HEK293 (cell line): ENCODE measurements at regions not wholly inside any gene's neighbourhood (a gene's known extent, or its start where the extent isn't known, plus 50 kb on each side); places are given as distances from the start of the nearest gene placed in this dataset.

Experiments used
- CTCF ChIA-PET: fragments of 350-600 bp; formaldehyde crosslinking; extraction: SDS; loops from one replicate; lab custom pipeline; 2021; ENCODE audit warnings: antibody characterized with exemption; lab: Yijun Ruan, JAX
- POLR2A ChIA-PET: fragments of 300-600 bp; formaldehyde crosslinking; extraction: SDS; loops from one replicate; lab custom pipeline; 2020; ENCODE audit warnings: antibody characterized with exemption, inconsistent platforms; lab: Yijun Ruan, JAX
- H3K27ac ChIP-seq: fragments of 200-500 bp; sonication (Bioruptor generic); 2 replicates; pipeline ENCODE4 v1.5.1; 2014; ENCODE audit warnings: low read depth, low read length, control low read depth, inconsistent platforms; ENCODE audit errors: extremely low read depth
- H3K36me3 ChIP-seq, 2 experiments: fragments of 200-500 bp in 1 of 2; sonication (Bioruptor generic) in 1 of 2; 1 replicate in 1 of 2; 2 replicates in 1 of 2; pipeline ENCODE4 v1.5.1; 2014 to 2017; ENCODE audit warnings: inconsistent platforms in 2 of 2, low read length in 2 of 2; ENCODE audit not compliant: control insufficient read depth in 2 of 2, insufficient read depth in 1 of 2
- H3K4me1 ChIP-seq: fragments of 200-500 bp; sonication (Bioruptor generic); 2 replicates; pipeline ENCODE4 v1.5.1; 2014; ENCODE audit warnings: mild to moderate bottlenecking, low read length, inconsistent platforms; ENCODE audit not compliant: control insufficient read depth, insufficient read depth
- H3K4me3 ChIP-seq: 2 replicates; pipeline ENCODE4 v1.5.1; 2011; ENCODE audit warnings: low read depth, mild to moderate bottlenecking, control low read depth, low read length, moderate library complexity
- H3K9me3 ChIP-seq: fragments of 200-500 bp; sonication (Bioruptor generic); 2 replicates; pipeline ENCODE4 v1.5.1; 2014; ENCODE audit warnings: low read depth, low read length, inconsistent platforms; ENCODE audit not compliant: control insufficient read depth, insufficient read depth
- GFI1B ChIP-seq: fragments of 450-650 bp; formaldehyde crosslinking; IDR thresholded peaks from 2 replicates; pipeline ENCODE4 v1.5.1; 2016; ENCODE audit warnings: missing biosample characterization, missing genetic modification characterization
- GLIS1 ChIP-seq: fragments of 450-650 bp; formaldehyde crosslinking; IDR thresholded peaks from 2 replicates; pipeline ENCODE4 v1.5.1; 2016; ENCODE audit warnings: missing biosample characterization, missing genetic modification characterization
- GLIS2 ChIP-seq: fragments of 450-650 bp; formaldehyde crosslinking; IDR thresholded peaks from 2 replicates; pipeline ENCODE4 v1.5.1; 2016; ENCODE audit warnings: missing biosample characterization, missing genetic modification characterization
- HOXA7 ChIP-seq: sonication (generic); formaldehyde crosslinking; IDR thresholded peaks from 2 replicates; pipeline ENCODE4 v1.8.1; 2022; ENCODE audit warnings: missing genetic modification reagents, borderline replicate concordance
- KLF9 ChIP-seq: fragments of 450-650 bp; formaldehyde crosslinking; IDR thresholded peaks from 2 replicates; pipeline ENCODE4 v1.5.1; 2016; ENCODE audit warnings: missing biosample characterization, missing genetic modification characterization, low read depth
- MEIS1 ChIP-seq: sonication (generic); formaldehyde crosslinking; IDR thresholded peaks from 2 replicates; pipeline ENCODE4 v1.8.1; 2022; ENCODE audit warnings: missing genetic modification reagents, mild to moderate bottlenecking, borderline replicate concordance
- OSR2 ChIP-seq: fragments of 450-650 bp; formaldehyde crosslinking; IDR thresholded peaks from 2 replicates; pipeline ENCODE4 v1.5.1; 2016; ENCODE audit warnings: missing biosample characterization, missing genetic modification characterization
- SP2 ChIP-seq: fragments of 450-650 bp; formaldehyde crosslinking; IDR thresholded peaks from 2 replicates; pipeline ENCODE4 v1.5.1; 2016; ENCODE audit warnings: missing biosample characterization, missing genetic modification characterization
- SP7 ChIP-seq: fragments of 450-650 bp; formaldehyde crosslinking; IDR thresholded peaks from 2 replicates; pipeline ENCODE4 v1.5.1; 2016; ENCODE audit warnings: missing biosample characterization, missing genetic modification characterization
- ZBTB1 ChIP-seq: fragments of 450-650 bp; formaldehyde crosslinking; IDR thresholded peaks from 2 replicates; pipeline ENCODE4 v1.5.1; 2016; ENCODE audit warnings: missing biosample characterization, missing genetic modification characterization
- ZNF121 ChIP-seq: fragments of 450-650 bp; formaldehyde crosslinking; IDR thresholded peaks from 2 replicates; pipeline ENCODE4 v1.5.1; 2016; ENCODE audit warnings: missing biosample characterization, missing genetic modification characterization
- ZNF16 ChIP-seq: fragments of 450-650 bp; formaldehyde crosslinking; IDR thresholded peaks from 2 replicates; pipeline ENCODE4 v1.5.1; 2016; ENCODE audit warnings: low read depth, missing biosample characterization, missing genetic modification characterization
- ZNF169 ChIP-seq: fragments of 450-650 bp; formaldehyde crosslinking; IDR thresholded peaks from 2 replicates; pipeline ENCODE4 v1.5.1; 2016; ENCODE audit warnings: missing biosample characterization, missing genetic modification characterization
- ZNF175 ChIP-seq: fragments of 450-650 bp; formaldehyde crosslinking; IDR thresholded peaks from 2 replicates; pipeline ENCODE4 v1.5.1; 2016; ENCODE audit warnings: missing biosample characterization, missing genetic modification characterization
- ZNF266 ChIP-seq: fragments of 450-650 bp; formaldehyde crosslinking; IDR thresholded peaks from 2 replicates; pipeline ENCODE4 v1.5.1; 2016; ENCODE audit warnings: missing biosample characterization, missing genetic modification characterization, low read depth
- ZNF548 ChIP-seq: fragments of 450-650 bp; formaldehyde crosslinking; IDR thresholded peaks from 2 replicates; pipeline ENCODE4 v1.5.1; 2016; ENCODE audit warnings: missing biosample characterization, missing genetic modification characterization
- ZSCAN23 ChIP-seq: fragments of 450-650 bp; formaldehyde crosslinking; IDR thresholded peaks from 2 replicates; pipeline ENCODE4 v1.5.1; 2016; ENCODE audit warnings: missing biosample characterization, missing genetic modification characterization
- TF ChIP-seq, protein P1 (sequence below): fragments of 450-650 bp; formaldehyde crosslinking; IDR thresholded peaks from 2 replicates; pipeline ENCODE4 v1.5.1; 2016; ENCODE audit warnings: missing biosample characterization, missing genetic modification characterization
- TF ChIP-seq, protein P2 (sequence below): fragments of 450-650 bp; formaldehyde crosslinking; IDR thresholded peaks from 2 replicates; pipeline ENCODE4 v1.5.1; 2016; ENCODE audit warnings: missing biosample characterization, missing genetic modification characterization
- TF ChIP-seq, protein P3 (sequence below): fragments of 450-650 bp; formaldehyde crosslinking; IDR thresholded peaks from 2 replicates; pipeline ENCODE4 v1.5.1; 2016; ENCODE audit warnings: missing biosample characterization, missing genetic modification characterization

DNA sequence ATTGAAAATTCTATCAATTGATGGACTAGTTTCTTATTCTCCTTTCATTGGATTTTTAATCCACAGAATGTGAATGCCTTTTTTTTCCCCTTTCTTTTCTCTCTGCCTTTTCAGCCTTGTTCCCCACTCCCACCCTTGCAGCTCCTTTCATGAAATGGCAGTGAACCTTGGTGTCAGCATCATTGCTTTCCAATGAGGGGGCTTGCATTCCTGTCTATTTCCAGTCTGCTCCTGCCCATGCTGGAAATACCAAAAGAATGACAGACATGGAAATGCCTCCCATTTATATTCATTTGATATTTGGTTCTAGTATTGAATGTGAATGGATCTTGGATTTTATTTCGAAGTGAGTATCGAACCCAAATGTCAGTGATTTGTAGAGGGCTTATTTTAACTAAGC, 162.7 kb upstream of the SGCD start (continued):
- TF ChIP-seq KLF9 (tag by site-specific recombination) (no peak), SP7 (no peak), ZNF548 (no peak), SP2 (tag by site-specific recombination) (no peak), MEIS1 (CRISPR knock-in tag) (no peak), HOXA7 (CRISPR knock-in tag) (no peak), ZNF175 (tag by site-specific recombination) (no peak), GLIS2 (tag by site-specific recombination) (no peak), GLIS1 (tag by site-specific recombination) (no peak), OSR2 (tag by site-specific recombination) (no peak), ZNF266 (tag by site-specific recombination) (no peak), ZNF121 (tag by site-specific recombination) (no peak), ZBTB1 (no peak)
- TF ChIP-seq, protein P1, sequence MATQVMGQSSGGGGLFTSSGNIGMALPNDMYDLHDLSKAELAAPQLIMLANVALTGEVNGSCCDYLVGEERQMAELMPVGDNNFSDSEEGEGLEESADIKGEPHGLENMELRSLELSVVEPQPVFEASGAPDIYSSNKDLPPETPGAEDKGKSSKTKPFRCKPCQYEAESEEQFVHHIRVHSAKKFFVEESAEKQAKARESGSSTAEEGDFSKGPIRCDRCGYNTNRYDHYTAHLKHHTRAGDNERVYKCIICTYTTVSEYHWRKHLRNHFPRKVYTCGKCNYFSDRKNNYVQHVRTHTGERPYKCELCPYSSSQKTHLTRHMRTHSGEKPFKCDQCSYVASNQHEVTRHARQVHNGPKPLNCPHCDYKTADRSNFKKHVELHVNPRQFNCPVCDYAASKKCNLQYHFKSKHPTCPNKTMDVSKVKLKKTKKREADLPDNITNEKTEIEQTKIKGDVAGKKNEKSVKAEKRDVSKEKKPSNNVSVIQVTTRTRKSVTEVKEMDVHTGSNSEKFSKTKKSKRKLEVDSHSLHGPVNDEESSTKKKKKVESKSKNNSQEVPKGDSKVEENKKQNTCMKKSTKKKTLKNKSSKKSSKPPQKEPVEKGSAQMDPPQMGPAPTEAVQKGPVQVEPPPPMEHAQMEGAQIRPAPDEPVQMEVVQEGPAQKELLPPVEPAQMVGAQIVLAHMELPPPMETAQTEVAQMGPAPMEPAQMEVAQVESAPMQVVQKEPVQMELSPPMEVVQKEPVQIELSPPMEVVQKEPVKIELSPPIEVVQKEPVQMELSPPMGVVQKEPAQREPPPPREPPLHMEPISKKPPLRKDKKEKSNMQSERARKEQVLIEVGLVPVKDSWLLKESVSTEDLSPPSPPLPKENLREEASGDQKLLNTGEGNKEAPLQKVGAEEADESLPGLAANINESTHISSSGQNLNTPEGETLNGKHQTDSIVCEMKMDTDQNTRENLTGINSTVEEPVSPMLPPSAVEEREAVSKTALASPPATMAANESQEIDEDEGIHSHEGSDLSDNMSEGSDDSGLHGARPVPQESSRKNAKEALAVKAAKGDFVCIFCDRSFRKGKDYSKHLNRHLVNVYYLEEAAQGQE (tag by site-specific recombination) = no peak
- TF ChIP-seq, protein P2, sequence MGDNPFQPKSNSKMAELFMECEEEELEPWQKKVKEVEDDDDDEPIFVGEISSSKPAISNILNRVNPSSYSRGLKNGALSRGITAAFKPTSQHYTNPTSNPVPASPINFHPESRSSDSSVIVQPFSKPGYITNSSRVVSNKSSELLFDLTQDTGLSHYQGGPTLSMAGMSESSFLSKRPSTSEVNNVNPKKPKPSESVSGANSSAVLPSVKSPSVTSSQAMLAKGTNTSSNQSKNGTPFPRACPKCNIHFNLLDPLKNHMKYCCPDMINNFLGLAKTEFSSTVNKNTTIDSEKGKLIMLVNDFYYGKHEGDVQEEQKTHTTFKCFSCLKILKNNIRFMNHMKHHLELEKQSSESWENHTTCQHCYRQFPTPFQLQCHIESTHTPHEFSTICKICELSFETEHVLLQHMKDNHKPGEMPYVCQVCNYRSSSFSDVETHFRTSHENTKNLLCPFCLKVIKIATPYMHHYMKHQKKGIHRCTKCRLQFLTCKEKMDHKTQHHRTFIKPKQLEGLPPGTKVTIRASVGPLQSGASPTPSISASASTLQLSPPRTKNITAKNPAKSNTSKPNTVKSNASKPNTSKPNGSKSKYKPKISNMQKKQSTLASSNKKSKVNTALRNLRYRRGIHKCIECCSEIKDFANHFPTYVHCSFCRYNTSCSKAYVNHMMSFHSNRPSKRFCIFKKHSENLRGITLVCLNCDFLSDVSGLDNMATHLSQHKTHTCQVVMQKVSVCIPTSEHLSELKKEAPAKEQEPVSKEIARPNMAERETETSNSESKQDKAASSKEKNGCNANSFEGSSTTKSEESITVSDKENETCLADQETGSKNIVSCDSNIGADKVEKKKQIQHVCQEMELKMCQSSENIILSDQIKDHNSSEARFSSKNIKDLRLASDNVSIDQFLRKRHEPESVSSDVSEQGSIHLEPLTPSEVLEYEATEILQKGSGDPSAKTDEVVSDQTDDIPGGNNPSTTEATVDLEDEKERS (tag by site-specific recombination) = no peak

DNA sequence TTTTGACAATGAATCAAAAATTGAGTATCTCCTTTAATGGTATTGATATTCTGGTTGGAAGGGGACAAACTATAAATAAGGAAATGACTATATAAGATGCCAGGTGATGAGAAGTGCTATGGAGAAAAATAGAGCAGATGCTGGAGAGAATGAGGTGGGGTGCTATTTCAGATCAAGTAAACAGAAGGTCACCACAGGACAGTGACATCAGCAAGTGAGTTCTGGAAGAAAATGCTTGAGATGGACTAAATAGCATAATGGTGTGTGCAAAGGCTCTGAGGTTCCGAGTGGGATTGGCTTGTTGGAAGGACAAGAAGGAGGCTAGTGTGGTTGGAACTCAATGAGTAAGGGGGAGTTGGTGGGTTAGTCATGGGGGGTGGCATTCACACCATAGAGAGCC, 157.5 kb upstream of the SGCD start:
- Histone ChIP-seq H3K36me3 (no peaks in the 10 kb centered on the region), H3K4me3 (no peak overlapping the region), H3K4me1 (no peaks in the 10 kb centered on the region), H3K9me3 (no peaks in the 10 kb centered on the region), H3K27ac (no peak overlapping the region)
- POLR2A ChIA-PET = no interaction called here
- TF ChIP-seq ZNF169 (tag by site-specific recombination) = no peak
- TF ChIP-seq, protein P3, sequence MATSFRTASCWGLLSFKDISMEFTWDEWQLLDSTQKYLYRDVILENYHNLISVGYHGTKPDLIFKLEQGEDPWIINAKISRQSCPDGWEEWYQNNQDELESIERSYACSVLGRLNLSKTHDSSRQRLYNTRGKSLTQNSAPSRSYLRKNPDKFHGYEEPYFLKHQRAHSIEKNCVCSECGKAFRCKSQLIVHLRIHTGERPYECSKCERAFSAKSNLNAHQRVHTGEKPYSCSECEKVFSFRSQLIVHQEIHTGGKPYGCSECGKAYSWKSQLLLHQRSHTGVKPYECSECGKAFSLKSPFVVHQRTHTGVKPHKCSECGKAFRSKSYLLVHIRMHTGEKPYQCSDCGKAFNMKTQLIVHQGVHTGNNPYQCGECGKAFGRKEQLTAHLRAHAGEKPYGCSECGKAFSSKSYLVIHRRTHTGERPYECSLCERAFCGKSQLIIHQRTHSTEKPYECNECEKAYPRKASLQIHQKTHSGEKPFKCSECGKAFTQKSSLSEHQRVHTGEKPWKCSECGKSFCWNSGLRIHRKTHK (tag by site-specific recombination) = no peak
- no peak for TF ChIP-seq ZSCAN23
- no peak for TF ChIP-seq GFI1B (tag by site-specific recombination)
- no peak for TF ChIP-seq ZNF16 (tag by site-specific recombination)
- CTCF ChIA-PET = no interaction called here
